ENCODE measurements at regions not wholly inside any gene's neighbourhood (a gene's known extent, or its start where the extent isn't known, plus 50 kb on each side); places are given as distances from the start of the nearest gene placed in this dataset.

DNA sequence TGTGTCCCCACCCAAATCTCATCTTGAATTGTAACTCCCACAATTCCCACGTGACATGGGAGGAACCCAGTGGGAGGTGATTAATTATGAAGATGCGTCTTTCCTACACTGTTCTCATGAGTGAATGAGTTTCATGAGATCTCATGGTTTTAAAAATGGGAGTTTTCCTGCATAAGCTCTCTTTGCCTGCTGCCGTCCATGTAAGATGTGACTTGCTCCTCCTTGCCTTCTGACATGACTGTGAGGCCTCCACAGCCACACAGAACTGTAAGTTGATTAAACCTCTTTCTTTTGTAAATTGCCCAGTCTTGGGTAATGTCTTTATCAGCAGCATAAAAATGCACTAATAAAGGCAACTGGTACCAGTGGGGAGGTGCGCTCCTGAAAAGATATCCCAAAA is 67.7 kb upstream of the DRGX start:
- ChIA-PET CTCF (no interaction called here), POLR2A (no interaction called here)

DNA sequence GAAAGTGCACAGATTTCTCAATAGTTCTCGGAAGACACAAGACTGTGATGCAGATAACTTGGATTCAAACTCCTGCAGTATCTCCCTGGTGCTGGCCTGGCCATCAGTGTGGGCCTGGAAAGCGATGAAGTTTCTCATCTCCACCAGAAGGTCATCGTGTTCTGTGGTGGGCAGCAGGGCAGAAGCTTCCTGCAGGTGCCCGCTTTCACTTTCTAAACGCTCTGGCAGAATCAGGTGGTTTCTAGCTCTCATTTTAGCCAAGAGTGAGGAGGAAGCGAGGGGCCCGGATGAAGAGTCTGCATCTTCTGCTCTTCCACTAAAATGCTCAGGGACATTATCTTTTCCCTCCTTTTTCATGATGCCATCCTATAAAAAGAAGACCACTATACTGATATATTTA is 63.0 kb upstream of the DRGX start:
- CTCF ChIA-PET = no interaction called here
- POLR2A ChIA-PET = no interaction called here

DNA sequence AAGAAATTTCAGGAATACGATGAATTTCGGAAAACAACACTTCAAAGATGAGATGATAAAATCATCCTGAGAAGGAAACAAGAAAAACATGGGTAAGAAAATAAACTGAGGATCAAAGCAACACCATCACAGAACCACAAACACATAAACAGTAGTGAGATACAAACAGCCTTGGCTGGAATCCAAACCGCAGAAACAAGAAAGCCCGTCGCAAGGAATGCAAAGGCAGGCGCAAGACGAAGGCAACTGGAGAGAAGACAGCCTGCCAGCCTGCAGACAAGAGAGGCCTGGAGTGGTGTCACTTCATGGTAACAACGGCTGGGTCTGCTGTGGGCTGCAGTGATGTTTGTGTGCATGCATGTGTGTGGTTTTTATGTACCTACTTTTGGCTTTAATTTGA is 61.8 kb upstream of the DRGX start:
- POLR2A ChIA-PET = no interaction called here

GRCh38 chr10:49448924-49449323 is 53.0 kb upstream of the DRGX start:
- POLR2A ChIA-PET = no interaction called here
- CTCF ChIA-PET = interaction anchor here (0.7 kb wide), 1 partner anchor 507 kb away, joined by 3 read pairs; no protein-coding TSS in a partner anchor

More for the DNA sequence above, 61.8 kb upstream of the DRGX start:
- CTCF ChIA-PET = no interaction called here

DNA sequence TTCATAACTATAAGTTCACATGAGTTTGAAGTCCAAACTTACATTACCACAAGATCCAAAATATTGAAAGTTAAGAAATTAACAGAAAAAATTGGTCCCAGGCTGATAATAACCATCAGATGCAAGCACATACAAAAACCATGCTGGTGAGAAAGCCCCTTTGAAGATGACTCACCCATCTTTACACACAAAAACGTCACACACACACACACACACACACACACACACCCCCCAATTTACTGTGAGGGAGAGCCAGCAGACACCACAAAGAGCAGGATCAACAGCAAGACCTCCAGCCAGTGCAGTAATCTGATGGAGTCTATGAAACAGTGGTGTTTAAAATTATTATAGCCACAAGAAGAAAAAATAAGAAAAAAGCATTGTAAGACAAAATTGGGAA is 50.1 kb upstream of the DRGX start:
- ChIA-PET POLR2A (no interaction called here), CTCF (no interaction called here)

Data from activated CD8-positive, alpha-beta memory T cell treated with anti-CD3 and anti-CD28 coated beads for 36 hours (primary cell).